HG03135 (cell line): ENCODE measurements at regions not wholly inside any gene's neighbourhood (a gene's known extent, or its start where the extent isn't known, plus 50 kb on each side); places are given as distances from the start of the nearest gene placed in this dataset.
"Not testable (repeated sequence)": the region's sequence is repeated elsewhere in the genome, so short reads cannot be mapped to it uniquely, and the experiment has no call there.

ENCODE experiments used
- ATAC-seq: cut with Tn5 transposase; IDR thresholded peaks from one replicate; pipeline ENCODE4 v1.9.1; 2021; ENCODE audit warnings: mild to moderate bottlenecking, moderate library complexity; ENCODE audit not compliant: unreplicated experiment

- ATAC-seq = no peak
Observed at GRCh38 chr18:53935399-53935798, 289.1 kb downstream of the MBD2 start.

GRCh38 chr18:53920312-53921075 lies 304.0 kb downstream of the MBD2 start:
- no peak for ATAC-seq

DNA sequence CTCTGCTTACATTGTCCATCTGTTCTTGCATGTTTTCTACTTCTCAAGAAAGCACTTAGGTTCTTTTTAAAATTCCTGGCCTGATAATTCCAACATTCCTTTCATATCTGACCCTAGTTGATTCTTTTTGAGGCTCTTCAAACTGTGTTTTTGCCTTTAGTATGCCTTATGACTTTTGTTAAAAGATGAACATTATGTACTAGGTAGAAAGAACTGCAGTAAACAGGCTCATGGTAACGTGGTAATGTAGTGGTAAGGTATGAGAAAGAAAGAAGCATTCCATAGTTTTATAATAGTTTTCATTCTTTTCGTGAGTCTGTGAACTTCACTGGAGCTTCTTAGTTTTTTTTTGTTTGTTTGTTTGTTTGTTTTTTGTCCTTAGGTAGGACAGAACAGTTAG lies 306.4 kb downstream of the MBD2 start:
- ATAC-seq = no peak

DNA sequence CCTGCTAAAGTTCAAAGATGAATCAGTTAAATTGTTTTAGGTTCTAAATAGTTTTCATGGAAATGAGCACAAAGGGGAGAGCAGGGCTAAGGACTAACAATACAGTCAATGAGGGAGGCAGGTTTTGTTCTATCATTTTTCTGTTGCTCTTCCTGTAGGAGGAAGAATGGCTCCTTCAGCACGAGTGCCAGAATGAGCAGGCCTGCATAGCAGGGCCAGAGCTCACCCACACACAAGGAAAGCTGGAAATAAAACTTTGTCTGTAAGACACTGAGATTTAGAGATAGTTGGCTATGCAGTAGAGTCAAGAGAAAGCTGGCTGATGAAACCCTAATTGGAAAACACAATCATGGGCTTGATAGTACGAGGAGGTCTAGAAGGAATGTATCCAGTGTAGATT lies 313.3 kb downstream of the MBD2 start:
- ATAC-seq = no peak

GRCh38 chr18:53909668-53910067 lies 314.8 kb downstream of the MBD2 start:
- no peak for ATAC-seq

- no peak for ATAC-seq
Observed at GRCh38 chr18:53907921-53908320, 316.5 kb downstream of the MBD2 start.

GRCh38 chr18:53906681-53907080 lies 317.8 kb downstream of the MBD2 start:
- no peak for ATAC-seq

- no peak for ATAC-seq
Observed at GRCh38 chr18:53894675-53895442, 329.6 kb downstream of the MBD2 start.

DNA sequence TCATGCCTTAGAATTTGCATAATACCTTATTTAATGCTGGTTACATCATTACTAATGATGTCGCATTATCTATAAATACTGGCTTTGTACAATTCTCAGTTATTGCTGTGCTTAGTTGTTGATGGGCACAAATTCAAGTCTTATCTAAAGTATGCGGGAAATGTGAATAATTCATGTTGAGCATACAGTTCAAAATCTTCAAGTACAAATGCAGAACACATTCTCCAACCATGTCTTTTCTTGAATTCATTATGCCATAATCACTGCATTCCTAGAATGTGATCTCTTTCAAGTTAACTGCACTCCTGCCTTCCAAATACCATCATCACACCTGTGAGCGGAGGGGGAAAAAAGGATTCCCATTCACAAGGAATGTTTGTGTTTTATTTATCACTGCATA lies 337.0 kb downstream of the MBD2 start:
- no peak for ATAC-seq

- ATAC-seq = no peak
Observed at GRCh38 chr18:53886058-53886457, 338.4 kb downstream of the MBD2 start.

GRCh38 chr18:53883771-53884170 lies 340.7 kb downstream of the MBD2 start:
- no peak for ATAC-seq

- no peak for ATAC-seq
Observed at GRCh38 chr18:53874103-53874502, 350.4 kb downstream of the MBD2 start.

GRCh38 chr18:53864770-53865169 lies 359.7 kb downstream of the MBD2 start:
- no peak for ATAC-seq

- no peak for ATAC-seq
Observed at GRCh38 chr18:53862921-53863320, 361.5 kb downstream of the MBD2 start.

DNA sequence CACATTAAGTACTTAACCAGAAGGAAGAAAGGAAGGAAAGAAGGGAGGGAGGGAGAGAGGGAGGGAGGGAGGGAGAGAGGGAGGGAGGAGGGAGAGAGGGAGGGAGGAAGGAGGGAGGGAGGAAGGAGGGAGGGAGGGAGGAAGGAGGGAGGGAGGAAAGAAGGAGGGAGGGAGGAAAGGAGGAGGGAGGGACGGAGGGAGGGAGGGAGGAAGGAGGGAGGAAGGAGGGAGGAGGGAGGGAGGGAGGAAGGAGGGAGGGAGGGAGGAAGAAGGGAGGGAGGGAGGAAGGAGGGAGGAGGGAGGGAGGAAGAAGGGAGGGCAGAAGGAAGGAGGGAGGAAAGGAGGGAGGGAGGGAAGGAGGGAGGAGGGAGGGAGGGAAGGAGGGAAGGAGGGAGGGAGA lies 363.3 kb downstream of the MBD2 start:
- ATAC-seq = no peak

GRCh38 chr18:53859764-53860163 lies 364.7 kb downstream of the MBD2 start:
- no peak for ATAC-seq

- ATAC-seq = no peak
Observed at GRCh38 chr18:53850902-53851301, 373.6 kb downstream of the MBD2 start.

DNA sequence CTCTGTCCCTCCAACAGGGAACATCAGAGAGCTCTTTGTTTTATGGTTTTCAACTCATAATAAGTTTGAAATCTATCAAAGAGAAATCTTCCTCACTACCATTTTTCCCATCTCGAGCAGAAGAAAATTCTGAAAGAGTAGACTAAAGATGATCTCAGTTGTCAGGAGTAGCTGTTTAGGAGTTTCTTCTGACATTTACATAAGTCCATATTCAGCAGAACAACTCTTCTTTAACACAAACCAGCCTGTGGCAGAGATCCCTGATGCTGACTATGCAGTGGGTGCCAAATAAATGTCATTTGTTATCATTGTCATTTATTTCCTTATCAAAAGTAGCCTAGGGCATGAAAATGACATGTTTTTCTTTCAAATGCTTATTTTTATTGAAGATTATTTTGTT lies 380.7 kb downstream of the MBD2 start:
- no peak for ATAC-seq

DNA sequence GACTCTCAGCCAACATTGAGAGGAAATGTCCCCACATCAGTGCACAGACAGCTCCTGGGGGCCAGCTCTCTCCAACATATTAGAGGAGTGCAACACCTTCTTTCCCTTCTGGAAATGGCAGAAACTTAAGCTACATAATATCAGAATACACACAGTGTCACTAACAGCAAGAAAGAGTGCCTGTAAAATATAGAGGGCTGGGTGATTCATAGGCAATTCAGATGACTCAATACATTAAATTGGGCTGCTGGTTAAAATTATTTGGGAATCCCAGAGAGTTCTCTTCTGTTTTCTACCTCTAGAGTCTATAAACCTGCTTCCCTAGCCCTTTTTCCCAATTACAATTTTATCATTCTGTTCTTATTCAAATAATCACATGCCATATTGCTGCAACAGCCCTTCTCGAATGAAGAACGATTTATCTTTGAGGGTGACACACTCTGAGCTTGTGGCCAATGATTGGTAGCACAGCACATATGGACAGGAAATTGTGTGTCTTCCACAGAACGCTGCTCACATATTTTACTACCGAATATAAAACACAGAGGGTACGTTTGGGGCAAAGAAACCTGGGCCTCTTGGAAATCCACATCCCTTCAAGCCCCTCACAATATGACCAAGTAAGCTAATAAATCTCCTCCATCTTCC lies 381.2 kb downstream of the MBD2 start:
- no peak for ATAC-seq

- ATAC-seq = no peak
Observed at GRCh38 chr18:53838746-53839145, 385.7 kb downstream of the MBD2 start.

DNA sequence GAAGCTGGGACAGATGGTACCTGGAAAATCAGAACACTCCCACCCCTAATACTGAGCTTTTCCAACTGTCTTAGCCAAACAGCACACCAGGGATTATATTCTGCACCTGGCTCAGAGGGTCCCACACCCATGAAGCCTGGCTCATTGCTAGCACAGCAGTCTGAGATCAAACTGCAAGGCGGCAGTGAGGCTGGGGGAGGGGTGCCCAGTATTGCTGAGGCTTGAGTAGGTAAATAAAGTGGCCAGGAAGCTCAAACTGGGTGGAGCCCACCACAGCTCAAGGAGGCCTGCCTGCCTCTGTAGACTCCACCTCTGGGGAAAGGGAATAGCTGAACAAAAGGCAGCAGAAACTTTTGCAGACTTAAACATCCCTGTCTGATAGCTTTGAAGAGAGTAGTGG lies 403.3 kb downstream of the MBD2 start:
- ATAC-seq = not testable (repeated sequence)

DNA sequence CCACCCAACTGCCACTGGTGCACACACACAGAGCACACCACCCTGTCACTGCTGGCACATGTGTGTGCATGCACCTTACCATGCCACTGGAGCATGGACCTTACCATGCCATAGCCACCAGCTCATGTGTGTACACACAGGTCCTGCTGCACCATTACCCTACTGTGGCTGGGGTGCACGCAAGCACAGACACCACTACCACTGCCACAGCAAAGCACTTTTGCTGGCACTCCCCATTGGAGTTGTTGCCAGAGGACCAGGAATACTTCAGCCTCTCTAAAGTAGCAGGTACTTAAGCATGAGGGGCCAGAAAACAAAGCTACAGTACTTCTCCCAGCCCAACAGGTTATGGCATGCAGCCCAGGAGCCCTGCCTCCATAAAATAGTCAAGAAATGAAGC lies 404.8 kb downstream of the MBD2 start:
- ATAC-seq = no peak
